ENCODE measurements at regions not wholly inside any gene's neighbourhood (a gene's known extent, or its start where the extent isn't known, plus 50 kb on each side); places are given as distances from the start of the nearest gene placed in this dataset.
"Not testable (repeated sequence)": the region's sequence is repeated elsewhere in the genome, so short reads cannot be mapped to it uniquely, and the experiment has no call there.

GRCh38 chr9:15113288-15113687 is 193.7 kb downstream of the TTC39B start:
- no peak for DNase-seq

GRCh38 chr9:15111071-15111470 is 195.9 kb downstream of the TTC39B start:
- DNase-seq: no peak

- DNase-seq: peak in 2 of 14 donors; percentile 1 to 16
These were observed 194.7 kb upstream of the FREM1 start for GRCh38 chr9:15104826-15105420.

GRCh38 chr9:15103290-15103689 is 193.1 kb upstream of the FREM1 start:
- no peak for DNase-seq

DNA sequence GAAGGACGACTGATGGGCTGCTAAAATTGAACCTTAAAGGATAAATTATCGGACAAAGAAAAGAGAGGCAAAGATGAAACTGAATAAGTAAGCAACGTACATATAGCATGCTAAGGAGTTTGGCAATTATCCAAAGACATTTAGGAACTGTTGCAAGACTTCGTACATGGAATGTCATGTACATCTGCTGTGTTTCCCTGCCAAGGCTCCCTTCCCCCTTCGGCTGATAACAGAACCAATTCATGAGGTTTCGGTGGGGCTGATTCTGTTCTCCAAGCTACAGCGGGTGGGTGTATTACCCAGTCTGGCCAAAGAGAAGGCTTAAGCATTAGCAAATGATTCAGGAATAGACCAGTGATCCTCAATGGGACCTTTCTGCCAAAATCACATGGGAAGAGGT is 190.9 kb upstream of the FREM1 start:
- no peak for DNase-seq

DNA sequence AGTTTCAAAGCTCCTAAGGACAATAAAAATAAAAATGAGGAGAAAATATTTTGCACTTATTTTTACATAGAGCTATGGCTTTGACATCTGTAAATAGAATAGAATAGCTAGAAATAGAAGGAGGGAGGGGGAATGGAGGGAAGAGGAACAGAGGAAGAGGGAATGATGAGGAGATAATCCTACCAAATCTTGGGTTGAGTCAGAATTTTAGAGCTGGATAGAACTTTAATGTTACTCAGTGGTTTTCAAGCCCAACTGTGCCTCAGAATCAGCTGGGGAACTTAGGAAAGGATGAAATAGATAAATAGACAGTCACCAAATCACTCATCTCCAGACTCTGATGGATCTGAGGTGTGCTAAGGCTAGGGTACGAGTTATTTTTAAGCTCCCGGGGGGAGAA is 190.3 kb upstream of the FREM1 start:
- DNase-seq: no peak

DNA sequence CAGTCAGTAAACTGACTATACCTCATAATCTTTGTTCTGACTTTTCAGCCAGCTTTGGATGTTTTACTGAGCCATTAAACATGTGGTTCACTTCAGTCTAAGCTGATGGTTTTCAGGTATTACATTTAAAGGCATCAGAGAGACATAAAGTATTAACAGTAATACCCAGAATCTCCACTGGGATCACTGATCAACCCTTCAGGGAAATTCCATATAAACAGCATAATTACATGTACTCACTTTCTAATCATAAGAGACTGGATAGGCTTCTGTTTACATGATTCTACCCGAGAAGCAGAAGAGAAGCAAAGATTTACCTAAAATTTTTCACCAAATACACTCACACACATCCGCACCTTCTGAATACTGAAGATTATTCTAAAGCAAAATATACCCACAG is 186.7 kb upstream of the FREM1 start:
- DNase-seq: no peak

DNA sequence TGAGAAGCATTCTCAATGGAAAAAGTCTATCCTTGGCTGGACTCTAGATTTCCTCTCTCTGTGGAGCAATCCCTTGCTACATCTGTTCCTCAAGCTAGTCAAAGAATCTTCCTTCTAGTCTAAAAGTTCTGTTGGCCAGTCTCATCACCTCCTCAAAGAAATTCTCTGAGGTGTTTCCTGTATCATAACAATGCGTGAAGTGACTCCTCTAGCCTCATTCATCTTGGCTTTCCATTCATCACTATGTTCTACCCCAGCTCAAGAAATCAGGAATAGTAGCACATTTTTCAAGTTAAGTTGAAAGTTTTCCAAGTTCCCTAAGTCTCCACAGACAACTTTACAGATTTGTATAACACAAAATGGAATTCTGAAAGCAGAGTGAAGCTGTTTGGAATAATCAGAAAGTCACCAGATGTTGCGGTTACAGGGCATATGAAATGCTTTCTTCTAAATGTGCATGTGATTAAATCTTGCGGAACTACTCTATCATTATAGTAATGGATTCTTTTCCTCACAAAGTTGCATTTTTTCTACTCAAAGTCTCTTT is 176.6 kb upstream of the FREM1 start:
- no peak for DNase-seq

DNA sequence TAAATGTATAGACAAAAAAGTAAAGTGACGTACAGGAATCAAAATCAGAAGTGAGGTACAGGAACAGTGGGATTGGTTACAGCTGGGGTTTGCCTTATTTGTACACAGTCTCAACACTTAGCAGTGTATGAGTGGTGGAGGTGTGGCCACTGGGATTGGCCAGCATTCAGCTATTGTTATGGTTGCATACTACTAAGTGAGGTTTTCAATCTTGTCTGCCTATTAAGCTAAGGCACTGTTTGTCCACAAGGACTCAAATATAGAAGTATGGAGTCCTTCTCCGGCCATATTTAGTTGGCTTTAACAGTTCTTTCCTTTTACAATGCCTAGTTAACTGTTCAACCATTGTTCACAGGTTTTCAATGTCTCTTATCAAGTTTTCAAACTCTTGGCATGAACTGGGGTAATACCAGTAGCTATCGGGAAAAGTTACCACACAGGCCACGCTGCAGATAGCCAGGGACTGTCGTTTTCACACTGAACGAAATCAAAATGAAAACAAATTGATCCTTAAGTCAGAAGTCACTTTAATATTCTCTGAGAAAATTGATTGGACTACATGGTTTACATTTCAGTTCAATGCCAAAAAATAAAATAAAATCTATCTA is 176.0 kb upstream of the FREM1 start:
- no peak for DNase-seq

GRCh38 chr9:15081021-15081753 is 171.0 kb upstream of the FREM1 start:
- DNase-seq: no peak

- no peak for DNase-seq
These were observed 170.2 kb upstream of the FREM1 start for GRCh38 chr9:15080401-15080800.

DNA sequence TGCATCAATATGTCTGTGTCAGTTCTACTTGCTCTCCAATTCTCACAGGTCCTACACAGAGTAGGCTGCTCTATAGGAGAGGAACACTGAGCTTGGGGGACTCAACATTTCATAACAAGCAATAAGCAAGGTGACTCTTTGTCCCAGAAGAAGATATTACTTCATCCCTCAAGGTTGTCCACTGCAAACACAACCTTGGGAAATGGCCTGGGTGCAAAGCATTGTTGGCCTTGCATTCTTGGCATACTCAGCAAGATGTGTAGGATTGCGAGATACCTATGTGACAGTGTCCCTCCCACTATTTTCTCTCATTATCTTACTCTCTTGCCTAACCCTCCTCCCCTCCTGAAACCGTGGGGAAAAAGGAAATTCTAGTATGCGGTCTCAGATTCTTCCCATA is 169.8 kb upstream of the FREM1 start:
- DNase-seq: no peak

- DNase-seq: no peak
These were observed 167.9 kb upstream of the FREM1 start for GRCh38 chr9:15077946-15078729.

DNA sequence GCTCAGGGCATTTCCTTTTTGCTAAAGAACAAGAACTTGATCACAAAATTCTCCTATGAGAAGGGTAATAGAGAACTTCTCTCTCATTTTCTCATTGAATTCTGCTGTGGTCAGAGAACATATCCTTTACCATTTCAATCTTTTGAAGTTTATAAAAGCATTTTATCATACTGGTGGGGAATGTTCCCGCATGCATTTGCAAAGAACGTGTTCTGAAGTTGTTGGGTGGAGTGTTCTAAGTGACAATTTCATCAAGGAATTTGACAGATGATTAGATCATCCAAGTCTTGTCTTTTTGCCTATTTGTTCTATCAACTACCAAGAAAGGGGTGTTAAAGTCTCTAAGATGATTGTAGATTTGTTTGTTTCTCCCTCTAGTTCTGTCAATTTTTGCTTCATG is 163.4 kb upstream of the FREM1 start:
- no peak for DNase-seq

DNA sequence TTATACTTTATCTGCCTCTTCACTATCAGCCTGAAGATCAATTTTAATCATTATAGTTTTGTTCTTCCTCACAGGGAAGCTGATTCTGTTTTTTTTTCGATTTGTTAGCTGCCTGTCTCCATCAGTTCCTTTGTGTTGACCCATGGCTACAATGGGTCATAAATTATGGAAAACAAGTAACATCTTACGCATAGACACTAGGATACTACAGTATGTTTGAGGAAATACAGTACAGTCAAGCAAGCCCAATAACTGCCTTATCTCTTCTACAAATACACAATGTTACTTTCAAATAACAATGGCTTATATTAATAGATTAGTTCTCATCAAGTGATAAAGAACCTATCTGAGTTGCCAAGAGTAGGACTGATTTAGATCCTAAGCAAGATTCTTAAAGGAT is 160.5 kb upstream of the FREM1 start:
- DNase-seq: no peak

GRCh38 chr9:15069106-15069505 is 158.9 kb upstream of the FREM1 start:
- no peak for DNase-seq

GRCh38 chr9:15068261-15068660 is 158.0 kb upstream of the FREM1 start:
- DNase-seq: no peak

GRCh38 chr9:15059003-15059402 is 148.8 kb upstream of the FREM1 start:
- DNase-seq: no peak

DNA sequence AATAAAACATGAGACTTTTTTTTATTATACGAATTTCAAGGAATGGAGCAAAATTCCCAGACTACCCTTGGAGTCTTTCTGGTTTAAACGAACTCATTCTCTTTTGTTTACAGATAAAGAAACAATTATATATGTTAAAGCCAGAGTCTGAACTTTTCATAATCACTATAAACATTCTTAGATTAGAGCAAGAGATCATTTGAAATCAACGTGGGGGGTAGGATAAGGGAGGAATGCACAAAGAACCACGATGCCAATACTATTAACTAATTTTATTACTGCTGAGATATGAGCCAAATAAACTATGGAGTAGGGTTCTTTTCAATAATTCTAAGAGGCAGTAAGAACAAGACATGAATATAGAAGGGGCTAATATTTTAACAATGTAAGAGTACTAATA is 148.0 kb upstream of the FREM1 start:
- no peak for DNase-seq

GRCh38 chr9:15055284-15055683 is 145.1 kb upstream of the FREM1 start:
- DNase-seq: not testable (repeated sequence)

DNA sequence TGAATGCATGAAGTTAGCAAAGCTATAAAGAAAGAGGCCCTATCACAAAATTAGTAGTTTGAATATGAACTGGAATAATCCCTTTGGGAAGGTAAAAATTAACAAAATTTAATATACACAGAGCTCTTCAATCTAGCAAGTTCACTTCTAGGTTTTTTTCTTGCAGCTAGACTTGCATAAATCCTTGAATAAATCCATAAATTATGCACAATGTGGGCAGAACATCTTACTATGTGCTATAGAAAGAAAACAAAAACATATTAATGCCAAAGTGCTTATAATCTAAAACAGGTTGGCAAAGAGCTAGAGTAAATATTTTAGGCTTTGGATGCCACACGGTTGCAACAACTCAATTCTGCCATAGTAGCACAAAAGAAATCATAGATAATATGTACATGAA is 138.5 kb upstream of the FREM1 start:
- no peak for DNase-seq

DNA sequence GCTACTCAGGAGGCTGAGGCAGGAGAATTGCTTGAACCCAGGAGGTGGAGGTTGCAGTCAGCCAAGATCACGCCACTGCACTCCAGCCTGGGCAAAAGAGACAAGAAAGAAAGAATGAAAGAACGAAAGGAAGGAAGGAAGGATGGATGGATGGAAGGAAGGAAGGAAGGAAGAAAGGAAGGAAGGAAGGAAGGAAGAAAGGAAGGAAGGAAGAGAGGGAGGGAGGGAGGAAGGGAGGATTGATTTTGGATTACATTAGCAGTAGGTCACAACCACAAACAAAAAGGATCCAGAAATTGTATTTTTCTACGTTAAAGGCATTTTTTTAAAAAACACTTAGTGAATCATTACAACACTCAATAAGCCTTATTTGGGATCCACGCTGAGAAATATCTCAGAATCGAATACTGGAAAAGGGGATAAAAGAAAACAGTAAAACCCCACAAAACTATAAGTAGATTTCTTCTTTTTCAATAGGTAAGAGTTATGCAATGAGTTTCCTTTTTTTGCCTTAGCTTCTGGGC is 136.9 kb upstream of the FREM1 start:
- DNase-seq: no peak

DNA sequence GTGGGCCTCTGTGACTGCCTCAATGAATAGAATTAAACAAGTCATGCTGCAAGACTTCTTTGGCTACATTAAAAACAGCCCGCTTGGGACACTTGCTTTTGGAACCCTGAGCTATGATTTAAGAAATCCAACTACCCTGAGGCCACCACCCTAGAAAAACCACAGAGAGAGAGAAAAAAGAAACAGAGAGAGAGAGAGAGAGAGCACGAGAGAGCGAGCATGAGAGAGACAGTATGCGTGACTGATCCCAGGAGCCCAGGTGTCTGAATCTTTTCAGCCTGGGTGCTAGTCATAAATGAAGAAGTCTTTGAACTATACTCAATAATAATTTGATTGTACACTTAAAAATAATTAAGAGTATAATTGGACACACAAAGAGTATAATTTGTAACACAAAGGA is 123.1 kb upstream of the FREM1 start:
- DNase-seq: no peak
